GM21786 (cell line): ENCODE measurements at regions not wholly inside any gene's neighbourhood (a gene's known extent, or its start where the extent isn't known, plus 50 kb on each side); places are given as distances from the start of the nearest gene placed in this dataset.
"Not testable (repeated sequence)": the region's sequence is repeated elsewhere in the genome, so short reads cannot be mapped to it uniquely, and the experiment has no call there.

Experiments used
- ATAC-seq: cut with Tn5 transposase; IDR thresholded peaks from one replicate; pipeline ENCODE4 v1.9.1; 2021; ENCODE audit not compliant: unreplicated experiment

DNA sequence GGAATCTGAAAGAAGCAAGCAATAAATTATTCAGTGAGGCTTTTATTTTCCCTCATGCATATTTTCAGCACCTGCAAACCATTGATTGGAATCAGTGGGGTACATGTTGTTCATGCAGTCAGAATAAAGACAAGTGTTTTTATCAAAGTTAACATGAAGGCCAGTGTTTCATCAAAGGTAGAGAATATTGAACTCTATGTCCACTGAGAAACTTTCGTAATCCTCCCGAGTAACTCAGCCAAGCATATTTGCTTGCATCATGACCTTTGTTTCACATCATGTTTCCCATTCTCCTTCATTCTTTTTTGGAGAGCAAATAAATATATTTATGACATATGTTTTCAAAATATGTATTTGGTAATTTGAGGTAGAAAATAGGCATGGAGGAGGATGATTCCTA lies 663.1 kb downstream of the SH2D4B start:
- no peak for ATAC-seq

DNA sequence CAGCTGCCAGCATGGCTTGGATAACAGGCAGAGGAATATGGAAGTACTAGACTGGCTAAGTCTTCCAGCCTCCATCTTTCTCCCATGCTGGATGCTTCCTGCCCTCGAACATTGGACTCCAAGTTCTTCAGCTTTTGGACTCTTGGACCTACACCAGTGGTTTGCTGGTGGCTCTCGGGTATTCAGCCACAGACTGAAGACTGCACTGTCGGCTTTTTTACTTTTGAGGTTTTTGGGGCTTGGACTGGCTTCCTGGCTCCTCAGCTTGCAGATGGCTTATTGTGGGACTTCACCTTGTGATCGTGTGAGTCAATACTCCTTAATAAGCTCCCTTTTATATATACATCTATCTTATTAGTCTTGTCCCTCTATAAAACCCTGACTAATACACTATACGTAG lies 667.6 kb upstream of the NRG3 start:
- ATAC-seq = not testable (repeated sequence)

DNA sequence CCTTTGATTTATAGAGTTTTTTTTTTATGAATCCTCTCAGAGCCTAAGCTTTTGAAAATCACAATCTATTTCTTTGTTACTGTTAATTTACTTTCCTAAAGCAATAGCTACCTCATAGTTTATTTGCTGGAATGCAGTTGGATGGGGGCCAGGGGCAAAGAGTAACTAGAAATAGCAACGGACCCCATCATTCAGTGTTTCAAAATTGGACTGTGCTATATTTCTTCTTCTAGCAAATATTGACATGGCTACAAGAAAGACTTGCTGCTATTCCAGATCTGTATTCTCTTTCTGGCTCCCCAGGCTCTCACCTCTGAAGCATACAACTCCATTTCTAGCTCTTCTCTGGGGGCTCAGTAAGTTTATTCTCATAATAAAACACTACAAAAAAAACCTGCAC lies 661.6 kb upstream of the NRG3 start:
- no peak for ATAC-seq

DNA sequence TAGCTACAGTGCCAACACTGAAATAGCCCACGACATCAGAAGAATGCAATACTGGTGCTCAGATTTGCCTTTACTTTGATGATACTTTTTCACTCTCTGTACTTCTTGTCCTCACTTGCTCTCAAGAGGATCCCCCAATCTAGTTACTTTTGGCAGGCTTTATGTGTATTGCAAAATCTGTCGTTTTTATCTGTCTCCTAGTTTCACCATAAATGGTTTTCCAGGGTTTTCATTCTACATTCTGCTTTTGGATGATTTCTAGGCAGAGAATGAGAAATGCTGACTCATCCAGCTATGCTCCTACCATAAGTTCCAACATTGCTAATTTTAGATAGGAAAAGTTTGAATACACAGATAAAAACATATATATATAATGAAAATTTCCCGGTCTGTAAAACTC lies 659.5 kb upstream of the NRG3 start:
- ATAC-seq = no peak

DNA sequence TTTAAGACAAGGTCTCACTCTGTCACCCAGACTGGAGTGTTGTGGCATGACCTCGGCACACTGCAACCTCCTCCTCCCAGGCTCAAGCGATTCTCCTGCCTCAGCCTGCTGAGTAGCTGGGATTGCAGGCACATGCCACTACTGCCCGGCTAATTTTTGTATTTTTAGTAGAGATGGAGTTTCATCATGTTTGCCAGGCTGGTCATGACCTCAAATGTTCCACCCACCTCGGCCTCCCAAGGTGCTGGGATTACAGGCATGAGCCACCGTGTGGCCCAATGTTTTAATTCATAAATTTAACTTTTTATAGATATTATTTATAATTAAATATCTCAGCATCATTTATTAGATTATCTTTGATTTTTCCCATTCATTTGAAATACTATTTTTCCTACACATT lies 658.0 kb upstream of the NRG3 start:
- ATAC-seq = no peak

DNA sequence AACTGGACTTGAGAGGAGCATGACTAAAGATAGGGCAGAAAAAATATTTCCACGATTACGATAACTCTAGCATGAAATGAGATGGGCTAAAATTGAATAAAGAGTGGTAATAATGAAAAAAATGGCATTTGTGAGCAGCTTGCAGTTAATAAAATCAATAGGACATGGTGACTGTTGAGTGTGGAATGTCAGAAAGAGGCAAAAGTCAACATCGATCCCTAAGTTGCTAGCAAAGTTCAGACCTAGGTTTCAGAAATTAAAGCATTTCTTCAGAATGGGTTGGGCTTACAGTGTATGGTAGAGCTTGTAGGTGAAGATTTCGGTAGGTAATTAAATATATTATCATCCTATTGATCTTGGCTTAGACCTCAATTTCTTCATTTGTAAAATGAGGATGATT lies 656.7 kb upstream of the NRG3 start:
- ATAC-seq = no peak

DNA sequence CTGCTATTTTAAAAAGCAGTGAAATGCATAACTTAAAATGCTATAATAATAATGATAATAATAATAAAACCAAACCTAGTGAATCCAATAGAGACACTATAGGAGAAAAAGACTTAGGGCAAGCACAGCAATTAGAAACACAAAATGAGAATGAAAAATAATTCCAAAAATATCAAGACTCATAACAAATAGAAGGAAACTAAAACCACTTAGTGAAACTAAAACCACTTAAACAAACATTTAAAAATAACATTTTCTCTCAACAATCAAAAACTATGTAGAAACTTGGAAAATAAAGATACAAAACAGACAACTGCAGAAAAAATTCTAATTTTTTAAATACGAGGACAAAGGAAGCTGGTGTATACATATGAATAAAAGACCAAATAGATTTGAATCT lies 655.2 kb upstream of the NRG3 start:
- no peak for ATAC-seq

DNA sequence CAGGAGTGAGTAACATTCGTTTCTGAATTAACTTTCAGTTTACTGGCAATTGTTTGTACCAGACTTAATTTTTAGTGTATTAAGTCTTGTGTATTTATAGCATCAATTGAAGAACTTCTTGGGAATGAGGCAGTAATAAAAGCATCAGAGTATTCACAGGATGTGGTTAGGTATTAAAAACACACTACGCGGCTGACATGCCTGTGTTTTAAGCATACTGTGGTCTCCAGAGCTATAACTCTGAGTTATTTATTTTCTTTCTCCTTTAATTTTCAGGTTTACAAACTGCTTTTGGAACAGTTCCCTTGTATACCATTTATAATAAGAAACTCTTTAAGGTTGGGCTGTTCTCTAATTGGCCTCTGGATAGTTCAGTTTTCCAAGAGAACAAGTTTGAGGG lies 626.1 kb upstream of the NRG3 start:
- ATAC-seq = no peak

DNA sequence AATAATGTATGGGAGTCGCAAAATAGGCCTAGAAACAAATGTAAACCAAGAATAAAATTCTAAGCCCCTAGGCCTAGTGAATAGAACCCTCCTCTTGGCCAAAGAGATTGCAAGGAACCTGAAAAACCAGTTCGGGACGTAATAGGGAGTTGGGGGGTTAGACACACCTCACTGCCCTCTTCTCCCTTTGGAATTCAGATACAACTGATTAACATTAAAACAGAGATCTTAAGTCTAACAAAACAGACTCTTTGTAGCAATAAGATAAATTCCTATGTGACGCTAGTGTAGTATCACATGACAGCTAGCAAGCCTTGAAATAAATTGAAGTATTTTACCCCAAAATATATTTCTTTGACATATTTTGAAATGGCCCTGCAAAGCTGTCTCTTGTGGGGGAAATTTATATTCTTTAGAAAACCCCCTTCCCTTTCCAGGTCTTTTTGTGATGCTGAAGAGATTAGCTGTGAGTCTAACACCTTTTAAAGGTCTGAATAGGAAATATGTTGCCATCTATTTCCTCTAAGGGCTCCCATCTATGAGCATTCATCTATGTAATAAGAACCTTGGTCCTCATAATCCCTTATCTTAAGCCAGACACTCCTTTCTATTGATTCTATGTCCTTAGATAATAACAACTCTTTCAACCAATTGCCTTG lies 623.4 kb upstream of the NRG3 start:
- no peak for ATAC-seq

DNA sequence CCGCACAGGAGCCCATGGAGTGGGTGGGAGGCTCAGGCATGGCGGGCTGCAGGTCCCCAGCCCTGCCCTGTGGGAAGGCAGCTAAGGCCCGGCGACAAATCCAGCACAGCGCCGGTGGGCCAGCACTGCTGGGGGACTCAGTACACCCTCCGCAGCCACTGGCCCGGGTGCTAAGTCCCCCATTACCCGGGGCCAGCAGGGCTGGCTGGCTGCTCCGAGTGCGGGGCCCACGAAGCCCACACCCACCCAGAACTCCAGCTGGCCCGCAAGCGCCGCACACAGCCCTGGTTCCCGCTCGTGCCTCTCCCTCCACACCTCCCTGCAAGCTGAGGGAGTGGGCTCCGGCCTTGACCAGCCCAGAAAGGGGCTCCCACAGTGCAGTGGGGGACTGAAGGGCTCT lies 610.0 kb upstream of the NRG3 start:
- not testable (repeated sequence) for ATAC-seq

DNA sequence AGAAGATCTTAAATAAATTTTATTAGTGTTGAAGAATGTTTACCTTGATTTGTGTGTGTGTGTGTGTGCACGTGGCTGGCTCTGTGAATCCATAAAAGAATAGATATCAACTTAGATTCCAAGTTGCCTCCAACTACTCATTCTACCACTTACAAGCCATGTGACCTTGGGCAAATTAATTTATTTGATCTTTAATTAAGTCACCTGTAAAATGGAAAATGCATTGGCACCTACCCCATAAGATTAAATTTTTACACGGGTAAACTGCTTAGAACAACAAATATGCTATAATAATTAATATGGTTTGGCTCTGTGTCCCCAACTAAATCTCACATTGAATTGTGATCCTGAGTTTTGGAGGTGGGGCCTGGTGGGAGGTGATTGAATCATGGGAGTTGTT lies 604.9 kb upstream of the NRG3 start:
- ATAC-seq = no peak

DNA sequence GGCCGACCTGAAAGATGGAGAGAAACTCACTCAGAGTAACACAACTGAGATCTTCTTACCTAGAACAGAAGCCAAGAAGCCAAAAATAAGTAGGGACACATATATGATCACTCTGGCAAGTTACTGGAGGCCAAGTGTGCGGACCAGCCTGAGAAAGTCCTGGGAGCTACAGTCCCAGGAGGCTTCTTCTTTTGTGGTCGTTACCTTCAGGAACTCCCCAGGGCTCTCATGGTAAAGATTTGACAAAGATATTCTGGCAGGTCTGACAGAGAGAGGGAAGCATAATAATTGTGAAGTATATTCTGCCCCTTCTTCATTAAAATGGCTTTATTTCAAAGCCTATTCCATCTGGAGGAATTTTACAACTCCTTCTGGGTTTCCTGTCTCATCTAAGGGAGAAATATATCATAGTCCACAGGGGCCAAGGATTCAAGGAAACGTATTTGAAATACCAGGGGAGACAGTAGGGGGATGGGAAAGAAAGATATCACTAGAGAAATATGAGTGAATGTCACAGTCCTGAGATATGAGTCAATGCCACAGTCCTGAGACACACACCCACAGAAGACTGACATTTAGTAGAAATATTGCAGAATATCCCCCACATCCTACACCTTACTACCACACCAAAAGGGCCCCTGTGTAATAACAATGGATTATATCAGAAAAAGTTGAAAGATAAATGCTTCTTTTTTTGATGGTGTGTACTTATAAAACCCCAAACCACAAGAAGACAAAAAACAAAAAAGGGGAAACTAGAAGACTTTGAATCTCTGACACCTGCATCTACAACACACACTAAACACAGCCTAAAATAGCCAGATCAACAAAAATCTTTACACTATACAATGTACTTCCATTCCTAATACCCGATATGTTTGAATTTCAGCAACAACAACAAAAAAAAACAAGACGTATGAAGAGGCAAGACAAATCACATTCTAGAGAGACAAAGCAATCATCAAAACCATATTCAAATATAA lies 594.2 kb upstream of the NRG3 start:
- ATAC-seq = no peak

DNA sequence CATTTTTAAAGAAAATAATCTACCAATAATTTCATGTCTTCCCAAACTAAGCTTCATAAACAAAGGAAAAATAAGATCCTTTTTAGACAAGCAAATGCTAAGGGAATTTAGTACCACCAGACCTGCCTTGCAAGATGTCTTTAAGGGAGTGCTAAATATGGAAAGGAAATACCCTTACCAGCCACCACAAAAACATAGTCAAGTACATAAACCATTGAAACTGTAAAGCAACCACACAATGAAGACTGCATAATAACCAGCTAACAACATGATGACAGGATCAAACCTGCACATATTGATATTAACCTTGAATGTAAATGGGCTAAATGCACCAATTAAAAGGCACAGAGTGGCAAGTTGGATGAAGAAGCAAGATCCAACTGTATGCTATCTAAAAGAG lies 586.5 kb upstream of the NRG3 start:
- ATAC-seq = no peak

DNA sequence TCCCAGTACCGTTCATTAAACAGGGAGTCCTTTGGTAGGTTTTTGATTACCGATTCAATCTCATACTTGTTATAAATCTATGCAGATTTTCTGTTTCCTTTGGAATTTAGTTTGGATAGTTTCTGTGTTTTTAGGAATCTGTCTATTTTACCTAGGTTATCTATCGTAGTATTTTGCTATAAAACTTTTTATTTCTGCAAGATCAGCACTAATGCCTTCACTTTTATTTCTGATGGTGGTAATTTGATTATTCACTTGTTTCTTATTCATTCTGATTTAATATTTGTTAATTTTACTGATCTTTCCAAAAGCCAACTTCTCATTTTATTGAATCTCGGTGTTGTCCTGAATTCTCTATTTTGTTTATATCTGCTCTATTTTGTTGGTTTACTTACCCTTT lies 577.7 kb upstream of the NRG3 start:
- no peak for ATAC-seq

DNA sequence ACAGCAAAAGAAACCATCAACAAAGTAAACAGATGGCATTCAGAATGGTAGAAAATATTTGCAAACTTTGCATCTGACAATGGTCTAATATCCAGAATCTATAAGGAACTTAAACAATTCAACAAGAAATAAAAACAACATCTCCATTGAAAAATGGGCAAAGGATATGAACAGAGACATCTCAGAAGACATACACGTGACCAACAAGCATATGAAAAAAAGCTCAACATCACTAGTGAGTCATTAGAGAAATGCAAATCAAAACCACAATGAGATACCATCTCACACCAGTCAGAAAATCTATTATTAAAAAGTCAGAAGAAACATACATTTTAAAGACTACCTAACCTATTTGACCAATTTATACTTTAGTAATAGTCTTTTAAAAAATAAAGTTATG lies 571.3 kb upstream of the NRG3 start:
- no peak for ATAC-seq

DNA sequence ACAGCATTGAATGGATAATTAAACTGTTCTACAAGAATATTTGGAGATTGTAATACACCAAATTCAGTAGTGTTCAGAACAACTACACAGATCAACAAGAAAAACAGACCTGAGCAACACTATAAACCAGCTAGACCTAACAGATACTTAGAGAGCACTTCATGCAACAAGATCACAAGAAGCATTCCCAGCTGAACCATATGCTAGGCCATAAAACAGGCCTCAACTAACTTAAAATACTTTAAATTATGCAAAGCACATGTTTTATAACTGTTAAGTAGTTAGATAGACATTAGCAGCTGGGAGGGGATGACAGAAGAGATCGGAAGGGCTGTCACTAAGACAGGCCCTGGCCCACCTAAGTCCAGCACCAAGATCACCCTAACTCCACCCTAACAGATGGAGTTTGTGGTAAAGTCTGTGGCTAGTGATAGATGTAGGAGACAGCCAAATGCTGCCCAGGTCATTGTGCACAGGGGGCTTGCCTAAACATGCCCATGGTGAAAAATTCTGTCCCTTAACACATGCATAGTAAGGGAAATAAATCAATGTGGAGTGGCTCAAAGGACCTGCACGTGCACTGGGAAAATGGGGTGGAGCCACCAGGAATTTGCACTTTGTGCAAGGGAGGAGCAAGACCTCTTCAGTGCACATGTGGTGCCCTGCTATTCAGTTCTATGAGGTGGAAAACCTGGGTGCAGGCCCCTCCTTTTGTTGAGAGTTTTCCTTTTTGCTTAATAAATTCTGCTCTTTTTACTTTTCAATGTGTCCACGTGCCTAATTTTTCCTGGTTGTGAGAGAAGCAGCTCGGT lies 567.8 kb upstream of the NRG3 start:
- ATAC-seq = no peak

DNA sequence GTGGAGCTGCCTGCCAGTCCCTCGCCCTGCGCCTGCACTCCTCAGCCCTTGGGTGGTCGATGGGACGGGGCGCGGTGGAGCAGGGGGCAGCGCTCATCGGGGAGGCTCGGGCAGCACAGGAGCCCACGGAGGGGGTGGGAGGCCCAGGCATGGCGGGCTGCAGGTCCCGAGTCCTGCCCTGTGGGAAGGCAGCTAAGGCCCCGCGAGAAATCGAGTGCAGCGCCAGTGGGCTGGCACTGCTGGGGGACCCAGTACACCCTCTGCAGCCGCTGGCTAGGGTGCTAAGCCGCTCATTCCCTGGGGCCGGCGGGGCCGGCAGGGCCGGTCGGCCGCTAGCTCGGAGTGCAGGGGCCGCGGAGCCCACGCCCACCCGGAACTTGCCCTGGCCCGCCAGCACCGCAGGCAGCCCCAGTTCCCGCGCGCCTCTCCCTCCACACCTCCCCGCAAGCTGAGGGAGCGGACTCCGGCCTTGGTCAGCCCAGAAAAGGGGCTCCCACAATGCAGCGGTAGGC lies 565.9 kb upstream of the NRG3 start:
- no peak for ATAC-seq

DNA sequence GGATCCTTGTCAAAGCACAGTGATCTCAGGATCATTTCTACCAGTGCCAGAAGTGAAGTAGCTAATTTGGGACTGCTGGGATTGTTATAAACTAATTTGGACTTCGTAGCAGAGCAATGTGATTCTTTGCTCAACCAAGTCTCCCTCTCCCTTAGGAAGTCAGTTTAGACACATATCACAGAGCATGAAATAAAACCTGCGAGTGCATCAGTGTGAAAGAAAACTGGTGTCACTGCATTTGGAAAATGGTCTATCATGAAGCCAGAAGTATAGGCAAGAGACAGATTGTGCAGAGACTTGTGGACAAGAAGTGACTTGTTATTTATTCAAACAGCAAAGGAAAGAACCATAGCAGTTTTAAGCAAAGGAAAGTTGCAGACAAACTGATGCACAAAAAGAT lies 560.5 kb upstream of the NRG3 start:
- ATAC-seq = no peak

DNA sequence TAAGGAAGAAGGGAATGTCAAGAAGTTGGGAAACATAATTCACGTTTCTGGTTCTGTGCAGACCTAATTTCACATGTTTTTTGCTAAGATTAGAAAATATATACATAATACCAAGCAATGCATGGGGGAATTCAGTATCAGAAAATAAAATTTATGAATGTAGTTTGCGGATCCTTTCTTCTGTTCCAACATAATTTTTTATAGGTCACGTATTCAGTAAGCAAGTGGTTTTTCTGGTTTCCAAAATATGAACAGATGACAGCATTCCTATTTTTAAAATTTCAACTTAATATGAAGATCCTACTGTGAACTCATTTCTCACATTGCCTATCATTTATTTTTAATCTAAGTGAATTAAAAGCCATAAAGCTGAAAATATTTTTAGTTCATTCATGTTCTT lies 560.0 kb upstream of the NRG3 start:
- ATAC-seq = no peak

DNA sequence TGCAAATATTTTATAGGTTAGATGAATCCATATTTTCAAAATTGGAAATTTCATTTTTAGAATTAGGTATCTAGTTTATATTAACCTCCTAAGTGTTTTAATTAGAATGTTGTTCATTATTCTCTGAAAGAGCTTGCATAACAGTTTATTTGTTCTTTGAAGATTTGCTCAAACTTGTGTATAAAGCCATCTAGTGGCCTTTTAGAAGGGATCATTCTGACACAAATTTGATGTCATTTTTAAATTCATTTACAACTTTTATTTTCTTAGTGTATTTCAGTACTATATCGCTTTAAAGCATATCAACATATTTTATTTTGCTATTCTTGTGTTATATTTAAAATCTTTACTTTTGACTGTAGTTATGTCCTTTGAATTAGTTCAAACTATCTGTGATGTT lies 527.0 kb upstream of the NRG3 start:
- ATAC-seq = no peak

DNA sequence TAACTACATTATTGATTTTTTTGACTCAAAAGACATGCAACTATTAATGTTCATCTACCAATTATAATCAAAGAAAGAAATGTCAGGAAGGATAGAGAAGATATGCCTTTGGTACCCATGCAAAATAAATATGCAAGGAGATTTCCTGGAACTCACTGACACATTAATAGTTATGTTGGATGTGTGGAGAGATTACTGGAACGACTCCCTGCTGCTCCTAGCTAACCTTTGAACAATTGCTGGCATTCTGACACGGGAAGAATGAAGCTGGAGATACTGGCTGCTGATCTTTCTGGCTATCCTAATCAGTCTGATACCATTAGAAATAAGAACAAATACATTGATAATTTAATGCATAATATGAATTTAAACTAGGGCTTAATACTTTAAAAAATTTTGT lies 507.9 kb upstream of the NRG3 start:
- no peak for ATAC-seq
